ENCODE measurements at regions not wholly inside any gene's neighbourhood (a gene's known extent, or its start where the extent isn't known, plus 50 kb on each side); places are given as distances from the start of the nearest gene placed in this dataset.
"Not testable (repeated sequence)": the region's sequence is repeated elsewhere in the genome, so short reads cannot be mapped to it uniquely, and the experiment has no call there.

DNA sequence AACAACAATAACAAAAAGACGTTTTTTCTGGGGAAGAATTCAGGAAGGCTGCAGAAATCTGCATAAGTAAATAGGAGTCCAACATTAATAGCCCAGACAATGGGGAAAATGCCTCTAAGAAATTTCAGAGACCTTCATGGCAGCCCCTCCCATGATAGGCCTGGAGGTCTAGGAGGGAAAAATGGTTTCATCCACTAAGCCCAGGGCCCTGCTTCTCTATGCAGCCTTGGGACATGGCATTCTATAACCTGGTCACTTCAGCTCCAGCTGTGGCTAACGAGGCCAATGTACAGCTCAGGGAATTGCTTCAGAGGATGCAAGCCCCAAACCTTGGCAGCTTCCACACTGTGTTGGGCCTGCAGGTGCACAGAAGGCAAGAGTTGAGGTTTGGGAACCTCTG, 125.6 kb upstream of the GMNC start:
- DNase-seq (ENCODE audit: low spot score): no peak

DNA sequence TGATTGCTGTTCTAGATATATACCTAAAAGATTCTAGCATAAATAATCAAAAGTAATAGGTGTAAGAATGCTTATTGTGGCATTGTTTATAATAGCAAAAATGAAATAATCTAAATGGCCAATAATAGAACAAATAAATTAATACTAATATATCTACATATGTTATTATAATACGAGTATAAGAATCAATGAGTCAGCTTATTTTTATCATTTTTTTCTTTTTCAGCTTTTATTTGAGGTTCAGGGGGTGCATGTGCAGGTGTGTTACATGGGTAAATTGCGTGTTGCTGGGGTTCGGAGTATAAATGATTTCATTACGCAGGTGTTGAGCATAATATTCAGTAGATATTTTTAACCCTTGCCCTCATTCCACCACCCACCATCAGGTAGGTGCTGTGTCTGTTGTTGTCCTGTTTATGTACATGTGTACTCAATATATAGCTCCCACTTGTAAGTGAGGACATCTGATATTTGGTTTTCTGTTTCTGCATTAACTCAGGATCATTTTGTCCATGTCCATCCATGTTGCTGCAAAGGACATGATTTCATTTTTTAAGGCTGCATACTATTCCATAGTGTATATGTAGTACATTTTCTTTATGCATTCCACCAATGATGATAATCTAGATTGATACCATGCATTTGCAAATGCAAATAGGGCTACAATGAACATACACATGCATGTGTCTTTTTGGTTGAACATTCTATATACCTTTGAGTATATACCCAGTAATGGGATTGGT, 122.2 kb upstream of the GMNC start:
- no peak for DNase-seq (ENCODE audit: low spot score)

DNA sequence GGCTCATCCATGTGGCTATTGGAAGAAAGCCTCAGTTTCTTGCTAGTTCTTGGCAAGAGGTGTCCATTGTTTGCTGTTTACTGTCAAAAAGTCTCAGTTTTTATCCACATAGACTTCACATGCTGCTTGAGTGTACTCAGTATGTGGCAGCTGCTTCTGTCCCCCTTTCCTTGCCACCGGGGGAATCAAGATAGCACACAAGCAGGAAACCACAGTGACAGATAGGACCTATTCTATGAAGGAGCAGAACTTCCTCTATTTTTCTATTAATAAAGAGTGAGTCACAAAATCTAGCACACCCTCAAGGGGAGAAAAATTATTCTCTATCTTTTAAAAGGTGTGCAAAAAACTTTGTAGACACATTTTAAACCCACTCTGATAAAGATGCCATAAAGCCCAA, 121.4 kb upstream of the GMNC start:
- no peak for DNase-seq (ENCODE audit: low spot score)

DNA sequence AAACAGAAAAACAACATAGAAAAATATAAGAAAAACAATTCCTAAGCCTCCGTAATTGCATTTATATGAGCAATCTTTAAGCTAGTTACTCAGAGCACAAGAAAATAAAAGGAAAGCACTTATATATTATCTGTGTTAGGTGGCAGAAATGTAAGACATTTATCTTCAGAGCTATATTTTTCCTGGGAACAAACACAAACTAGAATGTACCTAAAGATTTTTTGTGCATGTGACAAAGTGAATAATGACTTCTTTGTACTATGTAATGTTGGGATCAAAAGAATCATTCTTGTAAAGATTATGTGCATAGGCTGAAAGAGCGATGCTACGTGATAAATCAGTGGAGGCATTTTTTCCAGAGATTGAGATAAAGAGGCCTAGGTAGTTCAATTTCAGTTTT, 111.3 kb upstream of the GMNC start:
- no peak for DNase-seq (ENCODE audit: low spot score)

DNA sequence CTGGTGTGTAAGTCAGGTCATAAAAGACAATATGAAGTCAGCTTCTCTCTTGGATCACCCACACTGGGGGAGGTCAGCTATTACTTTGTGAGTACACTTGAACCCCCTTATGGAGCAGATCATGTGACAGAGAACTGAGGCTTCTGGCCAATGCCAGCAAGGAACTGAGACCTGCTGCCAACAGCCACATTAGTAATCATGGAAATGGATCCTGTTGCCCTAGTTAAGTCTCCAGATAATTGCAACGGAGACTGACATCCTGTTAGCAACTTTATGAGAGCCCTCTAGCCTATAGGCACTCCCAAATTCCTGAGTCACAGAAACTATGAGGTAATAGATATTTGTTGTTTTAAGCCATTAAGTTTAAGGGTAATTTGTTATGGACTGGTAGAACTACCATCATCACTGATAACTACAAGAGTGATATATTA, 110.4 kb upstream of the GMNC start:
- DNase-seq (ENCODE audit: low spot score): no peak

DNA sequence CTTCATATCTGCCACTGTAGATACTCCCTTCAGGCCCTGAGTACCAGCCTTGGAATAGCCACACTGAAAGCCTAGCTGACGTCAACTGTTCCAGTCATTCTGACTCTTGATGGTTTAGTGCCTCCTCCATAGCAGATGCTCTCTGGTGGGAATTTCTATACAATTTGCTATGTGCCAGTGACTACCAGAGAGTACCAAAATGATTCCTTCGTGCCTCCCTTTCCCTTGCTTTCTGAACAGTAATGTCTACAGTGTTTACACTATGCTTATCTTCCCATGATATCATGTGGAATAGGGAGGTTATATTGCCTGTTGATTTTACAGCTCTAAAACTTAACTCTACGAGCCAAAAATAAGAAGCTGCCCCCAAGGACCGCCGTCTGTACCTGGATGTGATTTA, 109.7 kb upstream of the GMNC start:
- no peak for DNase-seq (ENCODE audit: low spot score)

DNA sequence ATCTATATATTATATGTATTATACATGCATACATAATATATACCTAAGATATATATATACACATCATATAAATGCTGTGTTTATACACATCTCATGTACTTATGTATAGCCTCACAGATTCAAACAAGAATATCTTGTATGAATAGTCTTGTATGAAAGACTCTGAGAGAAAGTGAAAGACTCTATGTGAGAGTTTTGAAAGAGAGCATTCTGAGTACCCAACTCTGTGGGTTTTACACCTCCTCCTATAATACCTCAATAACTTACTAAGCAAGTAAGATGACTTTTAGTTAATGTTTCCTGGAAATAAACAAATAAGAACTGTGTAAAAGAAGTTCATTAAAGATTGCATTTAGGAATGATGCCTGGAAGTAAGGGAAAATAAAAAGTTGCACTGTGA, 108.1 kb upstream of the GMNC start:
- DNase-seq (ENCODE audit: low spot score): no peak

DNA sequence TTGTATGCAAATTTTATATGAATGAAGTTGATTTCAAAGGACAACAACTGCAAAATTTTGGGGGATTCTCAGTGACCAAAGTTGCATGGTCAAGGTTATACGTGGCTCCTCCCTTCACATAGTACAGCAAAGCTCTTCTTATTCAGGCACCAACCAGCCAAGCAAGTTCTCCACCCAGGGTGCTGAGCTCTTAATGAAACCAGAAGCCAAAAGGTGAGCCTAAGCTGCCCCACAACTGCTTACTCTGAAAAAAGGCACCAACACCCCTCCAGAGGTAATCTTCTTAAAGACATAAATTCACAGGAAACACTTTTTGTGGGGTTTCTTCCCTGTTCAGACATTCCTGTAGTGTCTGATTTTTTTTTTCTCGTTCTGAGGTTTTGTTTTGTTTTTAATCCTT, 106.1 kb upstream of the GMNC start:
- DNase-seq (ENCODE audit: low spot score): no peak

DNA sequence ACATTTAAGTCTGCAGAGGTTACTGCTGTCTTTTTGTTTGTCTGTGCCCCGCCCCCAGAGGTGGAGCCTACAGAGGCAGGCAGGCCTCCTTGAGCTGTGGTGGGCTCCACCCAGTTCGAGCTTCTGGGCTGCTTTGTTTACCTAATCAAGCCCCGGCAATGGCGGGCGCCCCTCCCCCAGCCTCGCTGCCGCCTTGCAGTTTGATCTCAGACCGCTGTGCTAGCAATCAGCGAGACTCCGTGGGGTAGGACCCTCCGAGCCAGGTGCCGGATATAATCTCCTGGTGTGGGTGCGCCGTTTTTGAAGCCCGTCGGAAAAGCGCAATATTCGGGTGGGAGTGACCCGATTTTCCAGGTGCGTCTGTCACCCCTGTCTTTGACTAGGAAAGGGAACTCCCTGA, 102.4 kb upstream of the GMNC start:
- not testable (repeated sequence) for DNase-seq (ENCODE audit: low spot score)

DNA sequence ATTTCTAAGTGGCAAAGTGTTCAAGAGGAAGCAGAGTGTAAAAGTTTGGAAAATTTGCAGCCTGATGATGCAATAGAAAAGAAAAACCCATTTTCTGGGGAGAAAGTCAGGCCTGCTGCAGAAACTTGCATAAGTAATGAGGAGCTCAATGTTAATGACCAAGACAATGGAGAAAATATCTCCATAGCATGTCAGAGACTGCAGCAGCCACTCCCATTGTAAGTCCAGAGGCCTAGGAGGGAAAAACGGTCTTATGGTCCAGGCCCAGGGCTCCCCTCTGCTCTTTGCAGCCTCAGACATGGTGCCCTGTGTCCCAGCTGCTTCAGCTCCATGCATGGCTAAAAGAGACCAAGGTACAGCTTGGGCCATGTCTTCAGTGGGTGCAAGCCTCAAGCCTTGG, 96.6 kb upstream of the GMNC start:
- no peak for DNase-seq (ENCODE audit: low spot score)

DNA sequence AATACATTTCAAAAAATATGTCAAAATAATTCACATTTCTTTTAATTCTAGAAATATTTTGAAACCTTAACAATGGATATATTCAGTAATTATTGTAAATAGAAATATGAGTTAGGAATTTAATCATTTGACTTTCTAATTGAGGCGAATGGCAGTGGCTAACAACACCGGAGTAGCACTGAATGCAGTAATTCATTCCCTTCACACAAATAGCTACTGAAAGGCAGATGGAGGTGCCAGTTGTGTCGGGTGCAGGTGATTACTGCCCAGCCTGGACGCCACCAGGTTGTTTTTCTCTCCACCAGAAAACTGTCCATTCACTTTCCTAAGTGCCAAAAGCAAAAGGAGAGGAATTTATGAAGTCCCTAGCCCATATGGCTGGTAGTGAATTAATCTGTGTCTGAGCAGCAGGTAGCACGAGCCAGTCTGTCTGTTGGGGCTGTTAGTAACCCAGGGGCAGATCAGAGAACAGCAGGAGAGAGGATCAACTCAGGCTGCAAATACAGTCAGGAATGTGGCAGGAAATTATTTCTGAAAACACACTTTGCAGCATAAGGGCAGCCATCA, 79.3 kb upstream of the GMNC start:
- no peak for DNase-seq (ENCODE audit: low spot score)

DNA sequence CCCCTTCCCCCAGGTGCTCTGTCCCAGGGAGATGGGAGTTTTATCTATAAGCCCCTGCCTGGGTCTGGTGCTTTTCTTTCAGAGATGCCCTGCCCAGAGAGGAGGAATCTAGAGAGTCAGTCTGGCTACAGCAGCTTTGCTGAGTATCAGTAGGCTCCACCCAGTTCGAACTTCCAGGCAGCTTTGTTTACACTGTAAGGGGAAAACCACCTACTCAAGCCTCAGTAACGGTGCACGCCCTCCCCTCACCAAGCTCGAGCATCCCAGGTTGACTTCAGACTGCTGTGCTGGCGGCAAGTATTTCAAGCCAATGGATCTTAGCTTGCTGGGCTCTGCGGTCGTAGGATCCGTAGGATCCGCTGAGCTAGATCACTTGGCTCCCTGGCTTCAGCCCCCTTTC, 72.1 kb upstream of the GMNC start:
- peak; percentile 23 for DNase-seq (ENCODE audit: low spot score)

DNA sequence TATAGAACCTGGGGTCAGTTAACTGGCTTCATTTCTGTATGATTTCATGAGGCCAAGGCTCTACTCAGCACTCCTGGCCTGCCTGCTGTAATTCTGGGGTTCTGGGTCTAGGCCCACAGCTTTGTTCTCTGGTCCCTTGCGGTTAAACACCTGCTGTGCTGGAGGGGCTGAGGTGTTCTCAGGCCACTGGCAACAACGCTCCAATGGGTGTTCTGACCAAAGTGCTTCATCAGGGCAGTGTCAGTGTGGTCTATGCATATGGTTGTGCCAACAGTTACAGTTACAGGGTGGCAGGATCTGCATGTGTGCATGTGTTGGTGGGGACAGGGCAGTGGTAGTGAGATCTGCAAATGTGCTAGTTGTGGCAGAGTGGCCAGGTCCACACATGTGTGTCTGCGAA, 64.1 kb upstream of the GMNC start:
- no peak for DNase-seq (ENCODE audit: low spot score)

DNA sequence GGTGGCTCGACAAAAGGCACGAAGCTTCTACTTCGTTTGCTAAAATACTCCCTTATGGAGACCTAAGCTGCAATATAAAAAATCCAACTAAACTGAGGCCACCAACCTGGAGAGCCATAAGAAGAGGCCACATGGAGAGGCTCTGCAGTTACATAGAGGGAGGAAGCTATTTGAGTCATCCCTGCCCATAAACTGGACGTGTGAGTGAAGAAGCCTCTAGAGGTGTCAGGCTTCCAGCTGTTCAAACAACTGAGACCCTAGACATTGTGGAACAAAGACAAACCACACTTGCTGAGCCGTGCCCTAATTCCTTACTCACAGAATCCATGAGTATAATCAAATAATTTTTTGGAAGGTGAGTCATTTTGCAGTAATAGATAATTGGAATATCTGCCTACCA, 50.2 kb upstream of the GMNC start:
- DNase-seq (ENCODE audit: low spot score): no peak

Measured in mucosa of gallbladder (tissue), 1 donor.